ENCODE measurements at regions not wholly inside any gene's neighbourhood (a gene's known extent, or its start where the extent isn't known, plus 50 kb on each side); places are given as distances from the start of the nearest gene placed in this dataset.

DNA sequence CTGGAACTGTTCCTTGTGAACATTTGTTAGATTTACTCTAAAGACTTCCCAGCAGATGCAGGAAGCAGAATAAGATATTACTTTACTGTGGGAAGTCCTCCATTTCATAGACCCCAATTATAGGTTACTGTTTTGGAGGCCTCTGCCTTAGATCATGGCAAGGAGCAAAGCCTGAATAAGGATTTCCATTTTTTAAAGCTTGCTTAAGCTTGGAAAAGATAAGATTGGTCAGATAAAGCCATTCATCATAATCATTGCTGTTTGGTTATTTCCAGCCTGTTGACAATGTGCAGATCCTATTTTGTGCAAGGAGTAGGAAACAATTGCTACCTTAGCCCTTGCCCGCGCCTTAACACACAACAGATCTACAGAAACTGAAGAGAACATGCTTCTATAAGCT, 129.5 kb upstream of the ITGA1 start:
- DNase-seq (ENCODE audit: low spot score), result no peak
- in situ Hi-C loops (cut with MboI; ENCODE audit: low sequenced_read_pairs, unreplicated experiment), result loop anchor here (25.0 kb wide), 1 partner anchor 1696 kb away; no protein-coding TSS in a partner anchor
- TF ChIP-seq, protein P1, sequence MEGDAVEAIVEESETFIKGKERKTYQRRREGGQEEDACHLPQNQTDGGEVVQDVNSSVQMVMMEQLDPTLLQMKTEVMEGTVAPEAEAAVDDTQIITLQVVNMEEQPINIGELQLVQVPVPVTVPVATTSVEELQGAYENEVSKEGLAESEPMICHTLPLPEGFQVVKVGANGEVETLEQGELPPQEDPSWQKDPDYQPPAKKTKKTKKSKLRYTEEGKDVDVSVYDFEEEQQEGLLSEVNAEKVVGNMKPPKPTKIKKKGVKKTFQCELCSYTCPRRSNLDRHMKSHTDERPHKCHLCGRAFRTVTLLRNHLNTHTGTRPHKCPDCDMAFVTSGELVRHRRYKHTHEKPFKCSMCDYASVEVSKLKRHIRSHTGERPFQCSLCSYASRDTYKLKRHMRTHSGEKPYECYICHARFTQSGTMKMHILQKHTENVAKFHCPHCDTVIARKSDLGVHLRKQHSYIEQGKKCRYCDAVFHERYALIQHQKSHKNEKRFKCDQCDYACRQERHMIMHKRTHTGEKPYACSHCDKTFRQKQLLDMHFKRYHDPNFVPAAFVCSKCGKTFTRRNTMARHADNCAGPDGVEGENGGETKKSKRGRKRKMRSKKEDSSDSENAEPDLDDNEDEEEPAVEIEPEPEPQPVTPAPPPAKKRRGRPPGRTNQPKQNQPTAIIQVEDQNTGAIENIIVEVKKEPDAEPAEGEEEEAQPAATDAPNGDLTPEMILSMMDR (IDR thresholded peaks at IDR 0.05; ENCODE audit: borderline replicate concordance, control extremely low read depth, extremely low read depth, insufficient read depth, missing control alignments), result no peak

DNA sequence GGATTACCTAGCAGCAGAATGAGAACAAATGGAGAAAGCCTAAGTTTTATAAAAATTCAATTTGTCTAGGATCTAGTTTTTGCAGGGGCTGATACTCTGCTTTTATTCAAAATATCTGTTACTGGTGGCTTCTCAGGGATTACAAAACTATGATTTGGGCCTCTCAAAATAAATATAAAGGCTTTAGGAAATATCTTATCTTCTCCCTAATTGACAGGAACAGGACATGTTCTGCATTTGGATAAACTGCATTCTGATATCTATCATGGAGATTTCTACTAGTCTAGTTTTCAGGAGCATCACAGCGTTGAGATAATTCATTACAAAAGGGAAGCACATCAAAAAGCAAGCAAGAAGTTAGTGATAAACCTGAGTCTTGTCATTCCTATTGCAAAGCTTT, 127.1 kb upstream of the ITGA1 start:
- DNase-seq (ENCODE audit: low spot score), result no peak
- in situ Hi-C loops (cut with MboI; ENCODE audit: low sequenced_read_pairs, unreplicated experiment), result loop anchor here (25.0 kb wide), 1 partner anchor 1698 kb away; no protein-coding TSS in a partner anchor
- TF ChIP-seq, protein P1 (IDR thresholded peaks at IDR 0.05; ENCODE audit: borderline replicate concordance, control extremely low read depth, extremely low read depth, insufficient read depth, missing control alignments), result no peak

DNA sequence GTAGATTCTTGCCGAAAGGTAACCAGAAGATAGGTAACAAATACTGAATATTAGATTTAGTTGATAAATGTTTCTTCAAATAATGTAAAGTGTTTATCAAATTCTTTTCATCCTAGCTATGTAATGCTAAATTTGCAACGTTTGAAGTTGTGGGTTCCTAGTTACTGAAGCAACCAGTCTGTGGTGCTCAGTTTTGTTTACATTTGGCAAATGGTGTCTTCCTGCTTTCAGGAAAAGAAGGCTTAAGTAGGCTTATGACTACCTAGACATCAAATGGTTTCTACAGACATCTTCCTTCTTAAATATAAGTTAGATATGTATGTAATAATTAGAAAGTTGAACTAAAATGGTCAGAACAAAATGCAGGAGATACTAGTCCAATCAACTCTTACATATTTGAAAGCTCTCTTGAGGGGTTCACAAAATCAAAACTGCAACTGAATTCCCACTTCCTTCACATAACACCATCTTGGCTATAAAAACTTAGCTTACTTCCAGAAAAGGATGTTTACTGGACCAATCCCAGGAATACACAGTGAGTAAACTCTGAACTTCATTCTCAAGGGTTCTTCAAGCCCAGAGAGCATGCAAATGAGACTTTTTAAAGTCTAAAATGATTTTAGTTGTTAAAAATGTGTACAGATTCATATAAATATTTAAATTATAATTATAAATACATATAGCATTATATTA, 125.7 kb upstream of the ITGA1 start:
- in situ Hi-C loops (cut with MboI; ENCODE audit: low sequenced_read_pairs, unreplicated experiment), result loop anchor here (25.0 kb wide), 1 partner anchor 1700 kb away; no protein-coding TSS in a partner anchor
- no peak for DNase-seq (ENCODE audit: low spot score)
- TF ChIP-seq, protein P1 (IDR thresholded peaks at IDR 0.05; ENCODE audit: borderline replicate concordance, control extremely low read depth, extremely low read depth, insufficient read depth, missing control alignments), result no peak

DNA sequence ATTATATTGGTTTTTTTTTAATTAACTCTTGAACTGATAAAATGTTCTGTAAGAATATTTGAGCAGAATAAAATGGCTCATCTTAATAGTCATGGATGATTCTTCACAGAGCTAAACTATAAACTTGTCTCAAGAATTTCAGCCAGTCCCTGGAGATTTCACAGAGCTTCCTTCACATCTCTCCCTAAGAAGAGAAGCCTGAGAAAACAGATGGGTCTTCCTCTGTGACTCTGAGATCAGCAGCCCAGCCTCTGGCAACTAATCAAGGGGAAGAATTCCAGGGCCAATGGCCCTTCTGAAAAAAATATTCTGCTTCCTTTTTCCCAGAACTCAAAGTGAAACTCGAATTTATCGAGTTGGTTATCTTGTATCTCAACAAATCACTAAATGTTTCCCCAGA, 122.2 kb upstream of the ITGA1 start:
- TF ChIP-seq, protein P1 (IDR thresholded peaks at IDR 0.05; ENCODE audit: borderline replicate concordance, control extremely low read depth, extremely low read depth, insufficient read depth, missing control alignments), result no peak
- in situ Hi-C loops (cut with MboI; ENCODE audit: low sequenced_read_pairs, unreplicated experiment), result loop anchor here (25.0 kb wide), 1 partner anchor 1703 kb away; no protein-coding TSS in a partner anchor
- no peak for DNase-seq (ENCODE audit: low spot score)

DNA sequence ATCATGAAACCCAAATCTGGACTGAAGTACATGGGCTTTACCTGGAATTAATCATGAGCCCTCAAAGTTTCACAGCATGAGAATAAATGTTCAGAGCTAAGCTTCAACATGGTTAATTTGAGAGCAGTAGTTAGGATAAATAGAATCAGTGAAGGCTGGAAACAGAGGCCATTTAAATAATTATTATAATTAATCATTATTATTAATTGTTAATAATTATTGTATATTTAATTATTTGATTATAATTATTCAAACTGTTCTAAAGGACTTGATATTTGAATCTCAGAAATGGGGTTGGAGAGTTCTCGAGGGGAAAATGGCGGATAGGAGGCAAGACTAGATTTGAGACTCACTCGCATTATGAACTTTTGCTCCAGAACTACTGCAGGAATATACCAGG, 119.6 kb upstream of the ITGA1 start:
- TF ChIP-seq, protein P1 (IDR thresholded peaks at IDR 0.05; ENCODE audit: borderline replicate concordance, control extremely low read depth, extremely low read depth, insufficient read depth, missing control alignments), result no peak
- no peak for DNase-seq (ENCODE audit: low spot score)
- in situ Hi-C loops (cut with MboI; ENCODE audit: low sequenced_read_pairs, unreplicated experiment), result loop anchor here (25.0 kb wide), 1 partner anchor 1706 kb away; no protein-coding TSS in a partner anchor

DNA sequence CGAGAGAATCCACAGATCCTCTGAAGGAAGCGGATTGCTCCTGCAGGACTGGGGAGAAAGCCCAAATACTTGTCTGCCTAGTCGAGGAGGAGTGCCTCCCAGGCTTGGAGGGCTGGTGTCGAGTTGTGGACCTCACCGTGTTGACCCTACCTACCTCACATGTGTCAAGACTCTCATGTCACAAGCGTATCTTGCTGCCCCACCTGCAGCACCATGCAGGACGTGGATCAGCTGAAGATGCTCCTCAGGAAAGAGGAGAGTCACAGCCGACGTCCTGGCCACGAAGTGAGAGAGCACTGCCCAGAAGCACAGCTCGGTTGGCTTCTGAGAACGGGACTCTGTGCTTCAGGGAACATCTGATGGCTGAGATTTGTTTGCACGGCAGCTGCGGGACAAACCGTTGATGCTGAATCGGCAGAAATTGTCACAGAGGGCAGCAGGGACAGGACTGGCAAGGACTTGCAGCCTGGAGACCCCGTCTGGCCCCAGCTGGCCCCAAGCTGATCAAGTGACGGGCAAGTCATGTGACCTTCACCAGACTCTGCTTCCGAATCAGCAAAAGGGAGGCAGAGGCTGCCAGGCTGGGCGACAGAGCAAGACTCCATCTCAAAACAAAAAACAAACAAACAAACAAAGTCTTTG, 119.1 kb upstream of the ITGA1 start:
- in situ Hi-C loops (cut with MboI; ENCODE audit: low sequenced_read_pairs, unreplicated experiment), result loop anchor here (25.0 kb wide), 1 partner anchor 1706 kb away; no protein-coding TSS in a partner anchor
- no peak for DNase-seq (ENCODE audit: low spot score)

More for the DNA sequence above, 119.1 kb upstream of the ITGA1 start:
- TF ChIP-seq, protein P1 (IDR thresholded peaks at IDR 0.05; ENCODE audit: borderline replicate concordance, control extremely low read depth, extremely low read depth, insufficient read depth, missing control alignments), result no peak
